ENCODE measurements at regions not wholly inside any gene's neighbourhood (a gene's known extent, or its start where the extent isn't known, plus 50 kb on each side); places are given as distances from the start of the nearest gene placed in this dataset.

GRCh38 chr3:74711913-74712512, 97.6 kb upstream of the CNTN3 start:
- Histone ChIP-seq H3K4me2 (no peak overlapping the region), H3K9me3 (no peaks in the 10 kb centered on the region), H2AFZ (ENCODE audit: low read depth) (no peak overlapping the region), H3K4me3 (ENCODE audit: low read depth in 2 of 2, low read length in 1 of 2) (no peak overlapping the region), H3K4me1 (ENCODE audit: control insufficient read depth in 1 of 2, insufficient read depth in 2 of 2, low read depth in 1 of 2, low read length in 1 of 2) (no peaks in the 10 kb centered on the region), H3K9me2 (no peaks in the 10 kb centered on the region), H3F3A (replicated peaks; ENCODE audit: insufficient read depth) (no peaks in the 10 kb centered on the region), H3K27ac (ENCODE audit: low read depth in 2 of 2, low read length in 1 of 2) (no peak overlapping the region), H4K20me1 (ENCODE audit: insufficient read depth) (no peaks in the 10 kb centered on the region), H3K27me3 (ENCODE audit: insufficient read depth) (no peaks in the 10 kb centered on the region), H3K36me3 (replicated peaks in 1 of 2; ENCODE audit: control insufficient read depth in 1 of 2, insufficient read depth in 2 of 2, low read length in 1 of 2) (no peaks in the 10 kb centered on the region), H3K79me2 (ENCODE audit: insufficient read depth) (no peaks in the 10 kb centered on the region), H3K9ac (no peak overlapping the region)
- no peak for DNase-seq
- ChIA-PET POLR2A (no interaction called here), CTCF (no interaction called here)
- WGBS (ENCODE audit: low lambda C conversion rate), result 81% methylated on average over 19 of the region's 31 CpGs
- no peak for TF ChIP-seq NRF1 (IDR thresholded peaks at IDR 0.05; ENCODE audit: low read depth, low read length)
- TF ChIP-seq GATA2 (CRISPR knock-in tag; IDR thresholded peaks at IDR 0.05), result no peak
- TF ChIP-seq CTCF (IDR thresholded peaks at IDR 0.05), result no peak
- no peak for TF ChIP-seq NFIC (IDR thresholded peaks at IDR 0.05; ENCODE audit: borderline replicate concordance)
- no peak for TF ChIP-seq TEAD4 (IDR thresholded peaks at IDR 0.05; ENCODE audit: borderline replicate concordance, insufficient read depth)
- TF ChIP-seq USF2 (IDR thresholded peaks at IDR 0.05; ENCODE audit: borderline replicate concordance, low read depth, low read length), result no peak
- no peak for TF ChIP-seq POLR2AphosphoS5 (IDR thresholded peaks at IDR 0.05; ENCODE audit: low read depth, low read length)
- no peak for TF ChIP-seq FOXJ3 (CRISPR knock-in tag; IDR thresholded peaks at IDR 0.05)
- TF ChIP-seq ELF1 (IDR thresholded peaks at IDR 0.05), result no peak
- TF ChIP-seq USF1 (IDR thresholded peaks at IDR 0.05; ENCODE audit: borderline replicate concordance, low read depth), result no peak

- no peaks in the 10 kb centered on the region for H4K20me1 ChIP-seq (ENCODE audit: insufficient read depth)
- H3K9me2 ChIP-seq, result no peaks in the 10 kb centered on the region
- no peak overlapping the region for H3K4me2 ChIP-seq
- no peaks in the 10 kb centered on the region for H3F3A ChIP-seq (replicated peaks; ENCODE audit: insufficient read depth)
- no peak overlapping the region for H2AFZ ChIP-seq (ENCODE audit: low read depth)
- no peak overlapping the region for H3K27ac ChIP-seq (ENCODE audit: low read depth in 2 of 2, low read length in 1 of 2)
- no peaks in the 10 kb centered on the region for H3K9me3 ChIP-seq
- DNase-seq, result no peak
- no peaks in the 10 kb centered on the region for H3K36me3 ChIP-seq (replicated peaks in 1 of 2; ENCODE audit: control insufficient read depth in 1 of 2, insufficient read depth in 2 of 2, low read length in 1 of 2)
- no peaks in the 10 kb centered on the region for H3K79me2 ChIP-seq (ENCODE audit: insufficient read depth)
- H3K4me3 ChIP-seq (ENCODE audit: low read depth in 2 of 2, low read length in 1 of 2), result no peak overlapping the region
- POLR2A ChIA-PET, result no interaction called here
- CTCF ChIA-PET, result interaction anchor here (1.2 kb wide), 1 partner anchor 12 kb away, joined by 3 read pairs; no protein-coding TSS in a partner anchor
- no peaks in the 10 kb centered on the region for H3K27me3 ChIP-seq (ENCODE audit: insufficient read depth)
- WGBS (ENCODE audit: low lambda C conversion rate), result 58% methylated on average over 3 of the region's 3 CpGs
- no peak overlapping the region for H3K9ac ChIP-seq
- no peak for TF ChIP-seq SIN3A (IDR thresholded peaks at IDR 0.05; ENCODE audit: borderline replicate concordance, low read depth, low read length)
- H3K4me1 ChIP-seq (ENCODE audit: control insufficient read depth in 1 of 2, insufficient read depth in 2 of 2, low read depth in 1 of 2, low read length in 1 of 2), result no peaks in the 10 kb centered on the region
Observed at GRCh38 chr3:74709951-74710350, 95.5 kb upstream of the CNTN3 start.

All from SK-N-SH (cell line).